Endodermal cell (in vitro differentiated cells): ENCODE measurements at regions not wholly inside any gene's neighbourhood (a gene's known extent, or its start where the extent isn't known, plus 50 kb on each side); places are given as distances from the start of the nearest gene placed in this dataset.

Experiments
- DNase-seq: peaks from one replicate; pipeline ENCODE4 v3.0.0-alpha.2; 2017
- H3K27ac ChIP-seq: 2 replicates; pipeline ENCODE4 v1.5.1; 2013; ENCODE audit warnings: mild to moderate bottlenecking, low read depth, low read length, moderate library complexity
- H3K27me3 ChIP-seq: 2 replicates; pipeline ENCODE4 v1.6.1; 2013; ENCODE audit warnings: mild to moderate bottlenecking, low read length, moderate library complexity; ENCODE audit not compliant: insufficient read depth, control insufficient read depth, poor library complexity, severe bottlenecking
- H3K36me3 ChIP-seq: 2 replicates; pipeline ENCODE4 v1.7.0; 2013; ENCODE audit warnings: mild to moderate bottlenecking, low read length, moderate library complexity; ENCODE audit not compliant: control insufficient read depth, insufficient read depth
- H3K4me1 ChIP-seq: one replicate; pipeline ENCODE4 v1.7.0; 2013; ENCODE audit warnings: low read length; ENCODE audit not compliant: control insufficient read depth, insufficient read depth
- H3K4me3 ChIP-seq: 2 replicates; pipeline ENCODE4 v1.5.1; 2013; ENCODE audit warnings: mild to moderate bottlenecking, low read length, moderate library complexity
- H3K9ac ChIP-seq: 2 replicates; pipeline ENCODE4 v1.6.1; 2013; ENCODE audit warnings: mild to moderate bottlenecking, low read length, moderate library complexity; ENCODE audit not compliant: poor library complexity, severe bottlenecking; ENCODE audit errors: extremely low read depth
- H3K9me3 ChIP-seq: 2 replicates; pipeline ENCODE4 v1.6.1; 2013; ENCODE audit warnings: mild to moderate bottlenecking, low read length, moderate library complexity; ENCODE audit not compliant: control insufficient read depth
- H3K27ac Mint-ChIP-seq: 2 replicates; pipeline ENCODE4 v1.8.0; 2020; ENCODE audit warnings: mixed read lengths
- H3K27me3 Mint-ChIP-seq: 2 replicates; pipeline ENCODE4 v1.8.0; 2021; ENCODE audit warnings: mild to moderate bottlenecking, mixed read lengths; ENCODE audit not compliant: insufficient read depth
- H3K36me3 Mint-ChIP-seq: 2 replicates; pipeline ENCODE4 v1.8.0; 2020; ENCODE audit warnings: low read depth, mixed read lengths
- H3K4me1 Mint-ChIP-seq: 2 replicates; pipeline ENCODE4 v1.8.0; 2020; ENCODE audit warnings: mixed read lengths
- H3K4me3 Mint-ChIP-seq: 2 replicates; pipeline ENCODE4 v1.8.0; 2020; ENCODE audit warnings: mild to moderate bottlenecking, moderate library complexity, mixed read lengths
- H3K9me3 Mint-ChIP-seq: 2 replicates; pipeline ENCODE4 v1.8.0; 2020; ENCODE audit warnings: mild to moderate bottlenecking, mixed read lengths
- WGBS, 2 experiments: methylation state at CpG; one replicate each; pipeline versions ENCODE4 v1.1.5 to v1.1.7; 2013; ENCODE audit warnings: missing lambda C conversion rate in 2 of 2, mixed read lengths in 1 of 2; ENCODE audit not compliant: insufficient coverage in 1 of 2, insufficient read length in 1 of 2; 5-methylcytosine and 5-hydroxymethylcytosine counted together
- TF ChIP-seq, protein P1 (sequence below): fragments of 200-600 bp; sonication (generic); conservative IDR thresholded peaks from 2 replicates; pipeline ENCODE4 v1.5.0; 2021; ENCODE audit warnings: antibody characterized with exemption, mild to moderate bottlenecking

DNA sequence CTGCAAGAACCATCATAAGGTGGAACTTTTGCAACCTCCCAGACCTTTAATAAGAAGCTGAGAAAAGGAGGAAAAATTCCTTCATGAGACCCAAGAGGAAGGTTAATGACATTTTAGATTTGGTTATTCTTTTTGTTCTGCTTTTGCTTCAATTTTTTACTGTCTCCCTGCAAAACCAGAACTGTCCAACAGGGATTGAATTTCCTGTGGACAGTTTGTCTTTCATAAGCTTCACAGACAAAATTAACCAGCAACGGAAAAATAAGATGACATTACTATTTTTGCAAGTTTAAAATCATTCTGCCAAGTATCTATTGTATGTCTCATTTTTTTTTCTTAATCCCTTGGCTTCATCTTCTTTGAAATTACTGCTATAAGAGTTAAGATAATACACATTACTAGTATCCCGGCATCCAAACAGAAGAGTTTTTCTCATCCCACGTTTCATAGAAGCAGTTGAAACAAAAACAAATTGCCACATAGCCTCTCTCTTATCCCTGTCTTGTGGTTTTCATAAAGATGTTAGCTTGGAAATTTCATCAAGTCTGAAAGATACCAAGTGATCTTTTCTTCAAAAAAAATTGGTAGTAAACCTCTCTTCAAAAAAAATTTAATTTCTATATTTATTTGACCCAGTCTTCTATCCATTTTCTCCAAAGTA is 465.3 kb upstream of the PTBP2 start:
- no peaks in the 10 kb centered on the region for H3K27me3 Mint-ChIP-seq
- no peak overlapping the region for H3K27ac Mint-ChIP-seq
- Histone ChIP-seq H3K27ac (no peak overlapping the region), H3K36me3 (no peaks in the 10 kb centered on the region), H3K4me1 (peaks cover 19% of the 10 kb centered on the region), H3K9ac (no peak overlapping the region), H3K4me3 (no peak overlapping the region), H3K27me3 (no peaks in the 10 kb centered on the region), H3K9me3 (no peaks in the 10 kb centered on the region)
- WGBS, 2 experiments = 93 to 100% methylated on average over 1 to 2 of the region's 3 CpGs
- no peaks in the 10 kb centered on the region for H3K36me3 Mint-ChIP-seq
- peaks cover 3% of the 10 kb centered on the region for H3K9me3 Mint-ChIP-seq
- no peak for DNase-seq
- no peak overlapping the region for H3K4me3 Mint-ChIP-seq
- H3K4me1 Mint-ChIP-seq = peaks cover 27% of the 10 kb centered on the region
- TF ChIP-seq, protein P1, sequence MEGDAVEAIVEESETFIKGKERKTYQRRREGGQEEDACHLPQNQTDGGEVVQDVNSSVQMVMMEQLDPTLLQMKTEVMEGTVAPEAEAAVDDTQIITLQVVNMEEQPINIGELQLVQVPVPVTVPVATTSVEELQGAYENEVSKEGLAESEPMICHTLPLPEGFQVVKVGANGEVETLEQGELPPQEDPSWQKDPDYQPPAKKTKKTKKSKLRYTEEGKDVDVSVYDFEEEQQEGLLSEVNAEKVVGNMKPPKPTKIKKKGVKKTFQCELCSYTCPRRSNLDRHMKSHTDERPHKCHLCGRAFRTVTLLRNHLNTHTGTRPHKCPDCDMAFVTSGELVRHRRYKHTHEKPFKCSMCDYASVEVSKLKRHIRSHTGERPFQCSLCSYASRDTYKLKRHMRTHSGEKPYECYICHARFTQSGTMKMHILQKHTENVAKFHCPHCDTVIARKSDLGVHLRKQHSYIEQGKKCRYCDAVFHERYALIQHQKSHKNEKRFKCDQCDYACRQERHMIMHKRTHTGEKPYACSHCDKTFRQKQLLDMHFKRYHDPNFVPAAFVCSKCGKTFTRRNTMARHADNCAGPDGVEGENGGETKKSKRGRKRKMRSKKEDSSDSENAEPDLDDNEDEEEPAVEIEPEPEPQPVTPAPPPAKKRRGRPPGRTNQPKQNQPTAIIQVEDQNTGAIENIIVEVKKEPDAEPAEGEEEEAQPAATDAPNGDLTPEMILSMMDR = no peak

DNA sequence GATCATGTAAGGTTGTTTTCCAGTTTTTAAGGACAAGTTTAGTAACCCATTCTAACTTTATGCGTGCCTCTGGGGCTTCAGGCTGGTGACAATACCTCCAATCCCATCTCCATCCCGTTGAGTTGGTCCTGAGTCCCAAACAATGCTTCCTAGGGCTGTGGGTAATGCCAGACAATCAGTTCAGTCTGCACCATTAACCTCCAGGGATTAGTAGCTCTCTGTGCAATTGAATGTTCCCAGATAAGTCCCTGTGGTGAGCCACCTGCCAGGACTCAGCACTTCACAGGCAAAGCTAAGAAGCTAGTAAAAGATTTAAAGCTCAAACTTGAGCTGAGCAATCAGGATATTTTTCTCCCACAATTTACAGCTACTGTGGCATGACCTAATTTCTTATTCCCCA is 462.2 kb upstream of the PTBP2 start:
- H3K27ac ChIP-seq = no peak overlapping the region
- H3K27me3 ChIP-seq = no peaks in the 10 kb centered on the region
- TF ChIP-seq, protein P1 = no peak
- 9 to 30% methylated on average over 2 of the region's 2 CpGs for WGBS, 2 experiments
- Mint-ChIP-seq H3K27me3 (no peaks in the 10 kb centered on the region), H3K4me1 (peaks cover 27% of the 10 kb centered on the region), H3K4me3 (no peak overlapping the region), H3K27ac (no peak overlapping the region), H3K9me3 (peaks cover 7% of the 10 kb centered on the region), H3K36me3 (no peaks in the 10 kb centered on the region)
- H3K9ac ChIP-seq = no peak overlapping the region
- H3K4me1 ChIP-seq = peaks cover 14% of the 10 kb centered on the region
- no peaks in the 10 kb centered on the region for H3K9me3 ChIP-seq
- H3K4me3 ChIP-seq = peak overlapping the region; percentile 46
- no peaks in the 10 kb centered on the region for H3K36me3 ChIP-seq
- peak; percentile 83 for DNase-seq

DNA sequence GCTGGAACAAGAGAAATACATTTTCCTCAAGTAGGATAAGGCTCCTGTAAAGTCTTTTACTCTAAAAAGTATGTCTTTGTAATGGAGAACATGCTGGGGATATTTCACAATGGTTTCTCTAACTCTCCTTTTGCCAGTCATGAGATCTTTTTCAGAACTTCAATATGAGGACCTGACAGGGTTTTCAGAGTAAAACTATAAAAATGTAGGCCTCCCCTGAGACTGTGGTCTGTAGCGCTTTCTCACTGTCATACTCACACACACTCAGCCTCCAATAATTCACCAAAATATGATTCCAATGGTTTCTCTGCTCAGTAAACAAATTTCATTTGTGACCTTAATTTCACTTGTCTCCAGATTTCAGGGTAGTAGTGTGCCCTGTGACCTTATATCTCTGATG is 440.1 kb upstream of the PTBP2 start:
- peaks cover 7% of the 10 kb centered on the region for H3K9me3 ChIP-seq
- TF ChIP-seq, protein P1 = no peak
- peaks cover 3% of the 10 kb centered on the region for H3K36me3 Mint-ChIP-seq
- no peaks in the 10 kb centered on the region for H3K36me3 ChIP-seq
- peaks cover 24% of the 10 kb centered on the region for H3K9me3 Mint-ChIP-seq
- H3K27me3 Mint-ChIP-seq = no peaks in the 10 kb centered on the region
- no peaks in the 10 kb centered on the region for H3K4me1 ChIP-seq
- H3K4me1 Mint-ChIP-seq = peaks cover 8% of the 10 kb centered on the region
- DNase-seq = no peak
- no peaks in the 10 kb centered on the region for H3K27me3 ChIP-seq
- no peak overlapping the region for H3K4me3 Mint-ChIP-seq
- H3K27ac Mint-ChIP-seq = no peak overlapping the region
- no peak overlapping the region for H3K27ac ChIP-seq
- H3K4me3 ChIP-seq = no peak overlapping the region
- no peak overlapping the region for H3K9ac ChIP-seq
- WGBS, 2 experiments = 80 to 90% methylated on average over 1 of the region's 1 CpG
